ENCODE measurements at regions not wholly inside any gene's neighbourhood (a gene's known extent, or its start where the extent isn't known, plus 50 kb on each side); places are given as distances from the start of the nearest gene placed in this dataset.

DNA sequence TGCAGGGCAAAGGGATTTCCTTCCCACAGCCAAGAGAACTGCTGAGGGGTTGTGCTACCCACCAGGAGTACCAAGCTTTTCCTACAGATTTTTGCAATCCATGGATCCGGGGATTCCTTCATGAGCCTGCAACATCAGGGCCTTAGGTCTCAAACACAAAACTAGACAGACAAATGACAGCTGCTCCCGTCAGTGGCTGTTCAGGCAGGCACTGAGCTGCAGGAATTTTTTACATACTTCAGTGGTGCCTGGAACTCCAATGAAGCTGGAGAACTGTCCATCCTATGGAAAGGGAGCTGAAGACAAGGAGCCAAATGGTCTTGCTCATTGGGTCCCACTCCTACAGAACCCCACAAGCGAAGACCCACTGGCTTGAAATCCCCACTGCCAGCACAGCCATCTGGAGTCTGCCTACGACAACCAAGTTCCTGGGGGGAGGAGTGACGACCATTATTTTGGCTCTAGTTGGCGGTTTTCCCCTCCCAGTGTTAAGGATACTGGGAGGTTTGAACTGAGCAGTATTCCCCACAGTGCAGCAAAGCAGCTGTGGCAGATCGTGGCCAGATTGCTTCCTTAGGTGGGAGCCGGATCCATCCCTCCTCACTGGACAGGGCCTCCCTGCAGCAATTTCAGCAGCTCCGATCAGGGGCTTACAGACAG, 157.7 kb upstream of the TMEM45B start:
- no peak overlapping the region for H3K4me2 ChIP-seq (ENCODE audit: insufficient read depth, low read length)
- no peak overlapping the region for H3K4me3 ChIP-seq (replicated peaks in 1 of 3; ENCODE audit: insufficient read depth in 1 of 3, low read depth in 1 of 3, low read length in 3 of 3)
- no peak for FAIRE-seq
- H2AFZ ChIP-seq (ENCODE audit: low read depth, low read length): no peak overlapping the region
- POLR2A ChIA-PET: no interaction called here
- DNase-seq (ENCODE audit: low read depth, low spot score): no peak
- H3K9me1 ChIP-seq (replicated peaks; ENCODE audit: control insufficient read depth, extremely low read depth, insufficient read depth, low read length): no peaks in the 10 kb centered on the region
- TF ChIP-seq MYC (IDR thresholded peaks at IDR 0.05; ENCODE audit: low read depth, low read length) (no peak), JUN (IDR thresholded peaks at IDR 0.05; ENCODE audit: borderline replicate concordance, insufficient read depth, insufficient read length, low read depth) (no peak), GATA2 (IDR thresholded peaks at IDR 0.05; ENCODE audit: insufficient read depth, insufficient read length, low read depth, low read length) (no peak), POLR2AphosphoS5 (IDR thresholded peaks at IDR 0.05; ENCODE audit: insufficient read depth, low read depth, low read length) (no peak), CTCF (IDR thresholded peaks at IDR 0.05; ENCODE audit: extremely low read depth in 1 of 2, insufficient read depth in 1 of 2, low read depth in 1 of 2, low read length in 2 of 2) (no peak), FOS (IDR thresholded peaks at IDR 0.05; ENCODE audit: borderline replicate concordance, insufficient read depth, low read length) (no peak), POLR2A (IDR thresholded peaks at IDR 0.05; ENCODE audit: low read depth, low read length) (no peak), EZH2 (IDR thresholded peaks at IDR 0.05; ENCODE audit: borderline replicate concordance, low read depth, low read length, severe bottlenecking) (no peak)
- TF ChIP-seq, protein P1, sequence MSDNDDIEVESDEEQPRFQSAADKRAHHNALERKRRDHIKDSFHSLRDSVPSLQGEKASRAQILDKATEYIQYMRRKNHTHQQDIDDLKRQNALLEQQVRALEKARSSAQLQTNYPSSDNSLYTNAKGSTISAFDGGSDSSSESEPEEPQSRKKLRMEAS (IDR thresholded peaks at IDR 0.05; ENCODE audit: insufficient read depth, insufficient read length): no peak
- no TSS peak for BruUV-seq (replicated peaks)
- no peaks in the 10 kb centered on the region for H3K27me3 ChIP-seq (ENCODE audit: control insufficient read depth in 2 of 2, insufficient read depth in 2 of 2, low read length in 2 of 2)
- peaks cover 2% of the 10 kb centered on the region for H3K4me1 ChIP-seq (ENCODE audit: control insufficient read depth, extremely low read depth, insufficient read depth, low read length)
- no peak overlapping the region for H3K9ac ChIP-seq (replicated peaks; ENCODE audit: extremely low read depth, insufficient read depth, low read length)
- H3K9me3 ChIP-seq (replicated peaks; ENCODE audit: control insufficient read depth, insufficient read depth, low read length): no peaks in the 10 kb centered on the region
- H3K79me2 ChIP-seq (ENCODE audit: control insufficient read depth, insufficient read depth, low read length): no peaks in the 10 kb centered on the region
- no peaks in the 10 kb centered on the region for H3K36me3 ChIP-seq (ENCODE audit: control insufficient read depth in 2 of 2, extremely low read depth in 1 of 2, insufficient read depth in 2 of 2, low read length in 2 of 2)
- CTCF ChIA-PET: interaction anchor here (1.6 kb wide), 1 partner anchor 37 kb away, joined by 3 read pairs; no protein-coding TSS in a partner anchor
- H3K27ac ChIP-seq (ENCODE audit: insufficient read depth, low read depth, low read length): no peak overlapping the region
- intact Hi-C loops (cut with micrococcal nuclease): no loop called here
- dilution Hi-C loops (cut with MboI; ENCODE audit: extremely low pct_ligation_motif_present, low sequenced_read_pairs): no loop called here
- no peaks in the 10 kb centered on the region for H4K20me1 ChIP-seq (replicated peaks; ENCODE audit: control insufficient read depth, extremely low read depth, insufficient read depth, low read length)

Measured in endothelial cell of umbilical vein (primary cell).